DND-41 (cell line): ENCODE measurements at regions not wholly inside any gene's neighbourhood (a gene's known extent, or its start where the extent isn't known, plus 50 kb on each side); places are given as distances from the start of the nearest gene placed in this dataset.

Experiments used
- ATAC-seq: fragments of 200-7000 bp; cut with Tn5 transposase; 3 replicates; pipeline ENCODE4 v1.9.1; 2021; ENCODE audit warnings: low read depth; ENCODE audit not compliant: insufficient read depth
- DNase-seq: peaks from one replicate; pipeline ENCODE4 v3.0.0-alpha.2; 2020
- H2AFZ ChIP-seq: 2 replicates; pipeline ENCODE4 v1.6.0; 2012; ENCODE audit warnings: low read depth, low read length
- H3K27ac ChIP-seq: 2 replicates; pipeline ENCODE4 v1.5.1; 2012; ENCODE audit warnings: low read length, inconsistent platforms
- H3K27me3 ChIP-seq: fragments of 200-600 bp; sonication (generic); 2 replicates; pipeline ENCODE4 v1.6.0; 2012; ENCODE audit warnings: low read length, mild to moderate bottlenecking, inconsistent platforms; ENCODE audit not compliant: insufficient read depth, poor library complexity
- H3K36me3 ChIP-seq: 2 replicates; pipeline ENCODE4 v1.5.1; 2012; ENCODE audit warnings: low read length, inconsistent platforms; ENCODE audit not compliant: insufficient read depth
- H3K4me1 ChIP-seq: 2 replicates; pipeline ENCODE4 v1.5.1; 2012; ENCODE audit warnings: mild to moderate bottlenecking, low read length; ENCODE audit not compliant: insufficient read depth
- H3K4me2 ChIP-seq: 2 replicates; pipeline ENCODE4 v1.6.0; 2012; ENCODE audit warnings: mild to moderate bottlenecking, moderate library complexity, low read length, inconsistent platforms; ENCODE audit not compliant: insufficient read depth
- H3K4me3 ChIP-seq, 2 experiments: fragments of 200-600 bp in 1 of 2; shearing (Covaris generic) in 1 of 2; 2 replicates each; pipeline ENCODE4 v1.5.1; 2012 to 2016; ENCODE audit warnings: inconsistent platforms in 2 of 2, low read length in 2 of 2, mild to moderate bottlenecking in 2 of 2, low read depth in 1 of 2, moderate library complexity in 1 of 2
- H3K79me2 ChIP-seq: 2 replicates; pipeline ENCODE4 v1.6.0; 2012; ENCODE audit warnings: low read length, inconsistent platforms; ENCODE audit not compliant: insufficient read depth
- H3K9ac ChIP-seq: 2 replicates; pipeline ENCODE4 v1.6.0; 2012; ENCODE audit warnings: low read depth, mild to moderate bottlenecking, inconsistent platforms, low read length, moderate library complexity
- H3K9me3 ChIP-seq: 2 replicates; pipeline ENCODE4 v1.5.1; 2012; ENCODE audit warnings: low read length, moderate library complexity, mild to moderate bottlenecking, inconsistent platforms; ENCODE audit not compliant: insufficient read depth, severe bottlenecking
- H4K20me1 ChIP-seq: 2 replicates; pipeline ENCODE4 v1.6.0; 2012; ENCODE audit warnings: low read length; ENCODE audit not compliant: insufficient read depth
- EZH2 ChIP-seq: IDR thresholded peaks from 3 replicates; pipeline ENCODE4 v1.6.1; 2012; ENCODE audit warnings: borderline replicate concordance, low read depth, mild to moderate bottlenecking, moderate library complexity, low read length, inconsistent platforms; ENCODE audit not compliant: severe bottlenecking
- TF ChIP-seq, protein P1 (sequence below): IDR thresholded peaks from 2 replicates; pipeline ENCODE4 v1.5.1; 2012; ENCODE audit warnings: borderline replicate concordance, low read length, moderate library complexity, mild to moderate bottlenecking; ENCODE audit not compliant: poor library complexity, severe bottlenecking; ENCODE audit errors: extremely low read depth

DNA sequence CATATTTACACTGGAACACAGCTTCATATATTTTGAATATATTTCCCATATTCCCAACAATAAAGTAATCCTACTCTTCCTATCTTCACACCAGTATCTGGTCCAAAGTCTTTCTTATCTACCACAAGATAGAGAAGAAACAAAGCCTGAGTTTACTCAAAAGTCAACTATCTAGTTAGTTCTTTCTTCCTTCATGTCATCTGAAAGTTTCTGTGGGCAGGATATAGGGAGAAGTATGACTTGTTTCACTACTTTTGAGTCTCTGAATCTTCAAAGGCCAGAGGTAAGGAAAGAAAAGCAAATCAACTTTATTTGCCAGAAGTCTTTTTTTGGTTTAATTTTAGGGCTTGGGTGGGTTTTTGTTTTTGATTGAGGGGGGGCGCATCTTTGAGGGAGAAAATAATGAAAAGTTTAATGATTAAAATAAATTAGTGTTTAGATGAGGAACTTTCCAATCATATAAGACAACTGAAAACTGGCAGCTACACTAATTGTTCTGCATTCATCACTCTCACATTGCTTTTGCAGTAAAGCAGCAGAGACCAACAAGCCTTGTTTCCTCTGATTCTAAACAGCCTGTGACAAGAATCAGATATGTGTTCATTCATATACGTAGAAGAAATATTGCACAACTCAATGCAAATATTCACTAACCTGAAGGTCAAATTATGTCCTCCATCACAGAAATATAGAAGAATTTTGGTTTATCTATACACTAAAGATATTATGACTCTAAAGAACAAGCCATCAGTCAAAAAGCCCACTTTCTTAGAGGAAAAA is 421.4 kb downstream of the SHQ1 start:
- Histone ChIP-seq H3K27ac (no peak overlapping the region), H3K27me3 (no peaks in the 10 kb centered on the region), H4K20me1 (peaks cover 53% of the 10 kb centered on the region), H3K79me2 (peaks cover 95% of the 10 kb centered on the region), H3K4me1 (peaks cover 25% of the 10 kb centered on the region), H3K36me3 (peaks cover 2% of the 10 kb centered on the region), H3K9me3 (peaks cover 15% of the 10 kb centered on the region), H2AFZ (no peak overlapping the region), H3K4me2 (no peak overlapping the region), H3K9ac (no peak overlapping the region), H3K4me3 (no peak overlapping the region)
- ATAC-seq (0 out of 3 replicates have a peak, but pooled peaks have one; percentile 57), DNase-seq (no peak)
- TF ChIP-seq, protein P1, sequence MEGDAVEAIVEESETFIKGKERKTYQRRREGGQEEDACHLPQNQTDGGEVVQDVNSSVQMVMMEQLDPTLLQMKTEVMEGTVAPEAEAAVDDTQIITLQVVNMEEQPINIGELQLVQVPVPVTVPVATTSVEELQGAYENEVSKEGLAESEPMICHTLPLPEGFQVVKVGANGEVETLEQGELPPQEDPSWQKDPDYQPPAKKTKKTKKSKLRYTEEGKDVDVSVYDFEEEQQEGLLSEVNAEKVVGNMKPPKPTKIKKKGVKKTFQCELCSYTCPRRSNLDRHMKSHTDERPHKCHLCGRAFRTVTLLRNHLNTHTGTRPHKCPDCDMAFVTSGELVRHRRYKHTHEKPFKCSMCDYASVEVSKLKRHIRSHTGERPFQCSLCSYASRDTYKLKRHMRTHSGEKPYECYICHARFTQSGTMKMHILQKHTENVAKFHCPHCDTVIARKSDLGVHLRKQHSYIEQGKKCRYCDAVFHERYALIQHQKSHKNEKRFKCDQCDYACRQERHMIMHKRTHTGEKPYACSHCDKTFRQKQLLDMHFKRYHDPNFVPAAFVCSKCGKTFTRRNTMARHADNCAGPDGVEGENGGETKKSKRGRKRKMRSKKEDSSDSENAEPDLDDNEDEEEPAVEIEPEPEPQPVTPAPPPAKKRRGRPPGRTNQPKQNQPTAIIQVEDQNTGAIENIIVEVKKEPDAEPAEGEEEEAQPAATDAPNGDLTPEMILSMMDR = no peak
- no peak for TF ChIP-seq EZH2

DNA sequence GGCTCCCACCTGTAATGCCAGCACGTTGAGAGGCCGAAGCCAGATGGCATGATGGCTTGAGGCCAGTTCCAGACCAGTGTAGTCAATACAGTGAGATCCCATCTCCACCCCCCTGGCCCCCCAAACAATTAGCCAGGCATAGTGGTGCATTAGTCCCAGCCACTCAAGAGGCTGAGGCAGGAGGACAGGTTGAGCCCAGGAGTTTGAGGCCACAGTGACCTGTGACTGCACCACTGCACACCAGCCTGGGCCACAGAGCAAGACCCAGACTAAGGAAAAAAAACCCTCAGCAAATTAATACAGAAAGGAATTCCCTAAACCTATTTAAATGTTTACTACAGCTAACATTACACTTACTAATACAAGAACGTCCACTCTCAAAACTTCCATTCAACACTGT is 424.6 kb downstream of the SHQ1 start:
- Histone ChIP-seq H3K36me3 (peaks cover 6% of the 10 kb centered on the region), H3K27ac (no peak overlapping the region), H4K20me1 (peaks cover 55% of the 10 kb centered on the region), H3K9ac (no peak overlapping the region), H3K4me3 (no peak overlapping the region), H3K27me3 (no peaks in the 10 kb centered on the region), H3K4me1 (peaks cover 25% of the 10 kb centered on the region), H2AFZ (no peak overlapping the region), H3K79me2 (peaks cover 100% of the 10 kb centered on the region), H3K9me3 (peaks cover 16% of the 10 kb centered on the region), H3K4me2 (no peak overlapping the region)
- no peak for DNase-seq
- TF ChIP-seq, protein P1 = no peak
- no peak for TF ChIP-seq EZH2
- ATAC-seq = no peak

DNA sequence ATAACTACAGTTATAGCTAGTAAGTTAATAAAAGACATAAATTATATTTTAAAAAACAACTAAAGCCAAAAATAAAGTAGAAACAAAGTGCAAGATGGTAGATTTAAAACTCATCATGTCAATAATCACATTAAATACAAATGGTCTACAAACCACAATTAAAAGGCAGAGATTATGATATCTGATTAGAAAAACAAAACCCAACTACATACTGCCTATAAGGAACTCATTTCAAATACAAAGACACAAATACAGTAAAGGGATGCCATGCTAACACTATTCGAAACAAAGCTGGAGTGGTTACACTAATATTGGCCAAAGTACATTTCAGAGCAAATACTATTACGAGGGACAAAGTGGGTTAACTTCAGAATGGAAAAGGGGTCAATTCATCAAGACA is 426.5 kb downstream of the SHQ1 start:
- no peak overlapping the region for H2AFZ ChIP-seq
- peaks cover 6% of the 10 kb centered on the region for H3K36me3 ChIP-seq
- no peak overlapping the region for H3K4me3 ChIP-seq
- no peak overlapping the region for H3K4me2 ChIP-seq
- no peaks in the 10 kb centered on the region for H3K27me3 ChIP-seq
- DNase-seq (no peak), ATAC-seq (no peak)
- no peak overlapping the region for H3K27ac ChIP-seq
- no peak overlapping the region for H3K9ac ChIP-seq
- peaks cover 100% of the 10 kb centered on the region for H3K79me2 ChIP-seq
- H3K4me1 ChIP-seq = peaks cover 15% of the 10 kb centered on the region
- peaks cover 16% of the 10 kb centered on the region for H3K9me3 ChIP-seq
- TF ChIP-seq EZH2 = no peak
- TF ChIP-seq, protein P1 = no peak
- peaks cover 52% of the 10 kb centered on the region for H4K20me1 ChIP-seq

DNA sequence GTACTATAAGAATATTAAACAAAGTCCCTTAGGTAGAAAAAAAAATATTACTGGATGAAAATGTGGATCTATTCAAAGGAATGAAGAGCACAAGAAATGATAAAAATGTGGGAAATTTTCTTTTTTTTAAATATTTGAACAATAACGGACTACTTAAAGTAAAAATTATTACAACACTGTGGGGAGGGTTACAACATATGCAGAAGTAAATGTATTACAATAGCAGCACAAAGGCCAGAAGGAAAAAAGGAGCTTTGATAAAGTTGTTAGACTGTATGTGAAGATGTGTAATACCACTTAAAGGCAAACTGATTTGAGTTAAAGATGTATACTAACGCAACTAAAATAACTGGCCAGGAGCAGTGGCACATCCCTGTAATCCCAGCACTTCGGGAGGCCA is 427.1 kb downstream of the SHQ1 start:
- no peak overlapping the region for H3K9ac ChIP-seq
- H3K4me2 ChIP-seq = no peak overlapping the region
- ATAC-seq (no peak), DNase-seq (no peak)
- H3K79me2 ChIP-seq = peaks cover 100% of the 10 kb centered on the region
- H3K36me3 ChIP-seq = peaks cover 6% of the 10 kb centered on the region
- no peaks in the 10 kb centered on the region for H3K27me3 ChIP-seq
- no peak overlapping the region for H2AFZ ChIP-seq
- no peak overlapping the region for H3K4me3 ChIP-seq
- H3K27ac ChIP-seq = no peak overlapping the region
- peaks cover 52% of the 10 kb centered on the region for H4K20me1 ChIP-seq
- peaks cover 9% of the 10 kb centered on the region for H3K4me1 ChIP-seq
- peaks cover 16% of the 10 kb centered on the region for H3K9me3 ChIP-seq
- TF ChIP-seq, protein P1 = no peak
- no peak for TF ChIP-seq EZH2
